ENCODE measurements at regions not wholly inside any gene's neighbourhood (a gene's known extent, or its start where the extent isn't known, plus 50 kb on each side); places are given as distances from the start of the nearest gene placed in this dataset.
"Not testable (repeated sequence)": the region's sequence is repeated elsewhere in the genome, so short reads cannot be mapped to it uniquely, and the experiment has no call there.

DNA sequence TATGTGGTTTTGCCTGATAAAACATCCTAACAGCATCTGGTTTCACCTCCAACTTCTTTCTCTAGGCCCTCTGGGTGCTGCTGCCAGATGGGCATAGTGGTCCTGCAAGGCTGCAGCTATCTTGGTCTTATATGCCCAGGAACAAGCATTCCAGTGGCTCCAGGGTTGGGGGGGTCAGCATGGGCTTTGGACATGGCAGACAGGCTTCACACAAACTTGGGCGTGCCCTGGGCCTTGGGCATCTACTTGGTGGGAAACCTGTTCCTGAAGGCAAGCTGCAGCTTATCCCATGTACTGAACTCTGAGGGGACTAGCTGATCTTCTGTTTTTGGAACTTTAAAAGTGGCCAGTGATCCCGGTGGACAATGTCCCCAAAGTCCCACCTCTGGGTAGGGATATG is 54.9 kb upstream of the ZNF678 start:
- DNase-seq = no peak

- not testable (repeated sequence) for DNase-seq
These were observed 56.6 kb upstream of the ZNF678 start for GRCh38 chr1:227506490-227507393.

- DNase-seq = not testable (repeated sequence)
These were observed 67.3 kb upstream of the ZNF678 start for GRCh38 chr1:227496045-227496444.

DNA sequence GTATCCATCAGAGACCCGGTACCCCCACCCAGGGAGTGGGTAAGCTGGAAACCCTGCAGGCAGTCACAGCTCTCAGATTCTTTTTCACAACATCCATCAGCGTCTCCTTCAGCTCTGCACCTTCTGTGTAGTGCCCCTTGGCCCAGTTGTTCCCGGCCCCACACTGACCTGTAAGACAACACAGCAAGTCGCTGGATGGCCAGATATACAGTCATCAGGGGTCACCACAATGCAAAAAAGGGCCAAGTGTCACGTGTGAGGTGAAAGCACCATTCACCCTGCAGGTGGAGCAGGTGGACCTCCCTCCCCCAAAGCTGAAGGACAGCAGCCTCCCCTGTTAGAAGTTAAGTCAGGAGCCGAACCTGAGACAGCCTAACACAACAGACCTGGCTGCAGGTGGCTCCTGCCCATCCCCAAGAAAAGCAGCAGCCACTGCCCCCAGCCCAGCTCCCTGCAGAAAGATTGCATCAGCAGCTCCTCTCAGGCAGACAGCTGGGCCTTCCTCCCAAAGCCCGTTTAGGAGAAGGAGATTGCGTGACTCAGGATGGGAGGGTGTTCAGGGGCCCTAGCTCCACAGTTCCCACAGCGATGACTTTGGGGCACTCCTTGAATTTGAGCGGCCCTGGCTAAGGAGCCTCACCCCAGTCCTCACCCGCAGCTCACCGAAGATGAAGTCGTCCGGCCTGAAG is 69.3 kb upstream of the ZNF678 start:
- DNase-seq = not testable (repeated sequence)

- no peak for DNase-seq
These were observed 72.9 kb upstream of the ZNF678 start for GRCh38 chr1:227490478-227490877.

DNA sequence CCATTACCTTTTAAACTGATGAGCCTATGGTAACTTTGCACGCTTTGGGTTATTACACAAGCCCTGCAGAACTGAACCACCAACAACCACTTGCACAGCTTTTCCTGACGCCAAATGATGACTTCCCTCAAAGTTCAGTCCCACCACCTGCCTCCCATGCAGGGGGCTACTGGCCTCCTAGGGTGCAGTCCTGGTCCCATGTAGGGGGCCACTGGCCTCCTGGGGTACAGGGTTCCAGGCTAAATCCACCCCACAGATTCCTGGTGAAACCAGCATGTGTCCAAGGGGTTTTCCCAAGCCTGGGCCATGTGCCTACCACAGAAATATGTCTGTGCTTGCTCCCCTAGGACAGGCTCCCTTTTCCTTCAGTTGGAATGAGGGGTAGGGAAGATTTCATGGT is 73.4 kb upstream of the ZNF678 start:
- no peak for DNase-seq

DNA sequence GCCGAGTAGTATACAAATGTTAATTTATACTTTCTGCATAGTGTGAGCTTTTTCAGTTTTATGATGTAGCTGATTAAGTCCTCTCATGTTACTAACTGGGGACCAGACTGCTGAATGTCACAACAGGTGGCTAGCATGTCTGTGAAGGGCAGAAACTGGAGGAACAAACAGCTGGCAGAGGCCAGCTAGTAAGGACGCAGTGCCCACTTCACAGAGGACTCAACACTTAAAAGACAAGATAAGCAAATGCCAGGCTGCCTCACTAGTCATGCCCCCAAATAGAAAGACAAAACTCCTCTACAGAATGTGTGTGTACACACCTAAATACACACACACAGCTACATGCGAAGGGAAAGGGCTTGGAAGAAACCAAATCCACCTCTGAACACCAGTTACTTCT is 73.8 kb upstream of the ZNF678 start:
- DNase-seq = no peak

- DNase-seq = no peak
These were observed 75.8 kb upstream of the ZNF678 start for GRCh38 chr1:227487606-227488005.

DNA sequence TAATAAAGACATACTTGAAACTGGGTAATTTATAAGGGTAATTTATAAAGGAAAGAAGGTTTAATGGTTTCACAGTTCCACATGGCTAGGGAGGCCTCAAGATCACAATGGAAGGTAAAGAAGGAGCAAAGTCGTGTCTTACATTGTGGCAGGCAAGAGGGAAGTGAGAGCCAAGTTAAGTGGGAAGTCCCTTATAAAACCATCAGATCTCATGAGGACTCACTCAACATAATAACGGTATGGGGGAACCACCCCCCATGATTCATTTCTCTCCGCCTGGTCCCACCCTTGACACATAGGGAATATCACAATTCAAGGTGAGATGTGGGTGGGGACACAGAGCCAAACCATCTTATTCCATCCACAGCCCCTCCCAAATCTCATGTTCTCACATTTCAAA is 76.8 kb upstream of the ZNF678 start:
- no peak for DNase-seq

DNA sequence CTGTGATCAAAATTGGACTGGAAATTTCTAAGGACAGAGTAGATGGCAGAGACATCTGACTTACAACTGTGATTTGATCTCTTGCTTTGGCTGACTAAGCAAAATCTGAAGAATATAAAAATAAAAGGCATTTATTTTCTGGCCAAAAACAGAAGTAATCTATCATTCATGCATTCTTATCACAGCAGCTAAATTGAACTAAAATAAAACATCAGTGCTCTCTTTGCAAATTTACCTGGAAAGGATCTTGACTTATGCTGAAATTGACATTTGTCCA is 81.4 kb upstream of the ZNF678 start:
- DNase-seq = no peak

GRCh38 chr1:227474072-227474471 is 89.3 kb upstream of the ZNF678 start:
- not testable (repeated sequence) for DNase-seq

GRCh38 chr1:227472772-227473171 is 90.6 kb upstream of the ZNF678 start:
- no peak for DNase-seq

DNA sequence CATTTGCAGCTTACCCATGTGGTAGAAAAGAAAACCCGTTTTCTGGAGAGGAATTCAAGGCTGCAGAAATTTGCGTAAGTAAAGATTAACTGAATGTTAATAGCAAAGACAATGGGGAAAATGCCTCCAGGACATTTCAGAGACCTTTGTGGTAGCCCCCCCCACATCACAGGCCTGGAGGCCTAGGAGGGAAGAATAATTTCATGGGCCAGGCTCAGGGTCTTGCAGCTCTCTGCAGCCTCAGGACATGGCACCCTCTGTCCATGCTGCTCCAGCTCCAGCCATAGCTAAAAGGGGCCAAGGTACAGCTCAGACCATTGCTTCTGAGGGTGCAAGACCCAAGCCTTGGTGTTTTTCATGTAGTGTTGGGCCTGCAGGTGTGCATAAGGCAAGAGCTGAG is 92.7 kb upstream of the ZNF678 start:
- no peak for DNase-seq

- DNase-seq = no peak
These were observed 93.6 kb upstream of the ZNF678 start for GRCh38 chr1:227469708-227470107.

DNA sequence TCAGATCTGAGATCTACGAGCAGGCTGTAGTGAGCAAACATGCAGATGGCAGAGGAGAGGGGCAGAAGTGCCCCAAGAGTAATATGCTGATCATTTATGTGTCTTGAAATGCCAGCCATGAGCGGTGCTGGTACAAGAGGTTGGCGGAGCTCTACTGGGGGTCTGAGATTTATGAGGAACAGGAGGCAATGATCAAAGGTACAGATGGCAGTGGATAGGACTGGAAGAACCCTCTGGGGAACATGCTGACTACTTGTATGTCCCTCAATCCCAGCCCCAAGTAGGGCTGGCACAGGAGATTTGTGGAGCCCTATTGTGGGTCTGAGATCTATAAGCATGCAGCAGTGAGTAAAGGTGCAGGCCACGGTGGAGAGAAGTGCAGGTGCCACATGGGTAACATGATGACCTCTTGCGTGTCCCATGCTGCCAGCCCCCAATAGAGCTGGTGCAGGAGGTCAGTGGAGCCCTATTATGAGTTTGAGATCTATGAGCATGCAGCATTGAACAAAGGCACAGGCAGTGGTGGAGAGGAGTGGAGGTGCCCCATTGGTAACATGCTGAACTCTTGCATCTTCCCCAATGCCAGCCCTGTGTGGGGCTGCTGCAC is 97.2 kb upstream of the ZNF678 start:
- DNase-seq = no peak

DNA sequence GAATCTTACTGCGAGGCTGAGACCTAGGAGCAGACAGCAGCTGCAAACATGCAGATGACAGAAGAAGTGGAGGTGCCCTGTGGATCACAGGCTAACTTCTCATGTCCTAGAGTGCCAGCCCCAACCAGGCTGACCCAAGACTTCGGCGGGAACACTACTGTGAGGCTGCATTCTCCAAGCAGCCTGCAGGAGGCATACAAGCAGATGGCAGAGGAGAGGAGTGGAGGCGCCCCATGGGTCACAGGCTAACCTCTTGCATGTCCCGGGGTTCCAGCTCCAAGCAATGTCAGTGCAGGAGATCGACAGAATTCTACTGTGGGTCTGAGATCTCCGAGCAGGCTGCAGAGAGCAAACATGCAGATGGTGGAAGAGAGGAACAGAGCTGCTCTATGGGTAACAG is 98.1 kb upstream of the ZNF678 start:
- DNase-seq = no peak

DNA sequence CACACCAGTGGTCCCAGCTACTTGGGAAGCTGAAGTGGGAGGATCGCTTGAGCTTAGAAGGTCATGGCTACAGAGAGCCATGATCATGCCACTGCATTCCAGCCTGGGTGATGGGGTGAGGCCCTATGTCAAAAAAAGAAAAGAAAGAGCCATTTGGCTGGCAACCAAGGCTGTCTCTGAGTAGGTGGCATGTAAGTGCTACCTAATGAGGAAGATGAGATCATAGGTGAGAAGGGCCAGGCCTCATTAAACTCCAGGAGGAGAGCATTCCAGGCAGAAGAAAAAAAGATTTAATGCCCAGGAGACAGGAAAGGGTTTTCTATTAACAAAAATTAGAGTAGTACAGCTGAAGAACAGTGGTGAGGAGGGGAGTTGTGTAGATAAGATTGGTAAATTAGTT is 103.4 kb upstream of the ZNF678 start:
- DNase-seq = no peak

GRCh38 chr1:227459326-227459841 is 104.0 kb upstream of the ZNF678 start:
- DNase-seq = no peak

- no peak for DNase-seq
These were observed 108.7 kb upstream of the ZNF678 start for GRCh38 chr1:227454686-227455085.

- DNase-seq = no peak
These were observed 109.6 kb upstream of the ZNF678 start for GRCh38 chr1:227453631-227454355.

DNA sequence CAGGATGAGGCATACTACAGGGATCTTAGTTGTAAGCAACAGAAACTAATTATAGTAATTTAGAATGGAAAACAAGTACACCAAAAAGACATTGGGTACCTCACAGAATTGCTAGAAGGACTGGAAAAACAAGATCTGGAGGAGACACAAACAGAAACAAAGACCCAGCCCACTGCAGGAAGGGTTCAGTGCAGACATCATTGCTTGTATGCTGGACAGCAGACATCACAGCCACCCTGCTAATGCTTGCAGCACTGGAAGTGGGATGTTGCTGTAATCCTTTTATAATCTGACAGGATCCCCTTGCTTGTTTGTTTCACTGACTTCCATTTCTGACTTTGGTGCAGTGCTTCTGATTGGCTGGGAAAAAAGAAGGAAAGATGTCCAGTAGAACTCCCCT is 111.4 kb upstream of the ZNF678 start:
- no peak for DNase-seq

DNA sequence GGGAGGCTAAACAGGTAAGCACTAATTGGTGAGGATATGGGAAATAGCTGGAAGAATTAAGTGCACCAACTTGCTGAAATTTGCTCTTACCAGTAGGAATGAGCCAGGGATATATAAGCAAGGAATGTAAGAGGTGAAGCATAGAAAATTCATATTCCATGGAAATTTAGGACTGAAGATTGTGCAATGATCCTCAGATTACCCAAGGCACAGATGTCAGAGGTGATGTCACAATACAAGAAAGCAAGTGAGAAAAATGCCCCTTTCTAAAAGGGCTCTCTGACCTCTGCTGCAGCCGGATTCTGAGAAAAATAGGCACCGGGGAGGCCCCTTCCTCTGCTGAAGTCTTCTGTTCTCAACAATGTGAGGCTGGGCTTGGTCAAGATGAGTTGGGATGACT is 112.3 kb upstream of the ZNF678 start:
- DNase-seq = no peak

DNA sequence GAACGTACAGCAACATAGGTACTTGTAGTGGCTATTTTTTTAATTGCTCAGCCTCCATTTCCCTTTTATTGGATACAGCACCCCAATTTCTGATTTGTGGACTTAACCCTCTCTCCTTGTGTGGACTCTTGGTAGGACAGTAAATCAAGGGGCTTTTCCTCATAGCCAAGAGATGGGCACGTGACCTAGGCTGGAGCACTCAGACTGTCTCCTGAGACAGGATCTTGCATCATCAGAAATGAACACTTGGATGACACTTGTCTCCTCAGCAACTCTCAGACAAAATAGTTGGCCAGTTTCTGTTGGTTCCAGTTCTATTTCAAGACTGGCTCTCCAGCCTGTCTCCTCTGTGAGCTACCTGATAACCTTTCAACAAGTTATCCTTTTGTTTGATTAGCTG is 112.9 kb upstream of the ZNF678 start:
- no peak for DNase-seq
